ENCODE measurements at regions not wholly inside any gene's neighbourhood (a gene's known extent, or its start where the extent isn't known, plus 50 kb on each side); places are given as distances from the start of the nearest gene placed in this dataset.
"Not testable (repeated sequence)": the region's sequence is repeated elsewhere in the genome, so short reads cannot be mapped to it uniquely, and the experiment has no call there.

- DNase-seq (ENCODE audit: low read depth in 4 of 4, low spot score in 1 of 4), result no peak
Measured at GRCh38 chr13:107681600-107681999, 533.7 kb downstream of the LIG4 start.

GRCh38 chr13:107680115-107680514 lies 535.2 kb downstream of the LIG4 start:
- no peak for DNase-seq (ENCODE audit: low read depth in 4 of 4, low spot score in 1 of 4)

GRCh38 chr13:107678075-107678689 lies 537.2 kb downstream of the LIG4 start:
- DNase-seq (ENCODE audit: low read depth in 4 of 4, low spot score in 1 of 4), result no peak

- no peak for DNase-seq (ENCODE audit: low read depth in 4 of 4, low spot score in 1 of 4)
Measured at GRCh38 chr13:107675847-107676550, 539.3 kb downstream of the LIG4 start.

GRCh38 chr13:107669391-107669993 lies 545.8 kb downstream of the LIG4 start:
- DNase-seq (ENCODE audit: low read depth in 4 of 4, low spot score in 1 of 4), result no peak

GRCh38 chr13:107665926-107666458 lies 549.3 kb downstream of the LIG4 start:
- no peak for DNase-seq (ENCODE audit: low read depth in 4 of 4, low spot score in 1 of 4)

- DNase-seq (ENCODE audit: low read depth in 4 of 4, low spot score in 1 of 4), result peak in 1 of 4 experiments; percentile 4
Measured at GRCh38 chr13:107650081-107650701, 565.1 kb downstream of the LIG4 start.

- DNase-seq (ENCODE audit: low read depth in 4 of 4, low spot score in 1 of 4), result no peak
Measured at GRCh38 chr13:107649079-107649478, 566.3 kb downstream of the LIG4 start.

- no peak for DNase-seq (ENCODE audit: low read depth in 4 of 4, low spot score in 1 of 4)
Measured at GRCh38 chr13:107644136-107644535, 571.2 kb downstream of the LIG4 start.

- no peak for DNase-seq (ENCODE audit: low read depth in 4 of 4, low spot score in 1 of 4)
Measured at GRCh38 chr13:107643615-107644014, 571.7 kb downstream of the LIG4 start.

GRCh38 chr13:107642831-107643230 lies 572.5 kb downstream of the LIG4 start:
- no peak for DNase-seq (ENCODE audit: low read depth in 4 of 4, low spot score in 1 of 4)

GRCh38 chr13:107641574-107641973 lies 573.8 kb downstream of the LIG4 start:
- DNase-seq (ENCODE audit: low read depth in 4 of 4, low spot score in 1 of 4), result no peak

GRCh38 chr13:107625648-107626047 lies 589.7 kb downstream of the LIG4 start:
- no peak for DNase-seq (ENCODE audit: low read depth in 4 of 4, low spot score in 1 of 4)

- DNase-seq (ENCODE audit: low read depth in 4 of 4, low spot score in 1 of 4), result no peak
Measured at GRCh38 chr13:107617527-107617926, 597.8 kb downstream of the LIG4 start.

GRCh38 chr13:107612376-107612775 lies 603.0 kb downstream of the LIG4 start:
- DNase-seq (ENCODE audit: low read depth in 4 of 4, low spot score in 1 of 4), result no peak

- no peak for DNase-seq (ENCODE audit: low read depth in 4 of 4, low spot score in 1 of 4)
Measured at GRCh38 chr13:107608736-107609135, 606.6 kb downstream of the LIG4 start.

GRCh38 chr13:107600971-107601370 lies 614.4 kb downstream of the LIG4 start:
- no peak for DNase-seq (ENCODE audit: low read depth in 4 of 4, low spot score in 1 of 4)

- not testable (repeated sequence) for DNase-seq (ENCODE audit: low read depth in 4 of 4, low spot score in 1 of 4)
Measured at GRCh38 chr13:107596306-107596705, 619.0 kb downstream of the LIG4 start.

- DNase-seq (ENCODE audit: low read depth in 4 of 4, low spot score in 1 of 4), result no peak
Measured at GRCh38 chr13:107590556-107590955, 624.8 kb downstream of the LIG4 start.

GRCh38 chr13:107587681-107588080 lies 627.7 kb downstream of the LIG4 start:
- no peak for DNase-seq (ENCODE audit: low read depth in 4 of 4, low spot score in 1 of 4)

GRCh38 chr13:107586216-107586615 lies 629.1 kb downstream of the LIG4 start:
- DNase-seq (ENCODE audit: low read depth in 4 of 4, low spot score in 1 of 4), result no peak
